Upper lobe of left lung (tissue), 6 donors: ENCODE measurements at regions not wholly inside any gene's neighbourhood (a gene's known extent, or its start where the extent isn't known, plus 50 kb on each side); places are given as distances from the start of the nearest gene placed in this dataset.

ENCODE experiments used
- ATAC-seq, 2 donors: fragments of 200-7000 bp; cut with Tn5 transposase; one replicate each; pipeline ENCODE4 v1.9.1; 2022; ENCODE audit warnings: mild to moderate bottlenecking in 2 of 2, moderate library complexity in 2 of 2; ENCODE audit not compliant: low FRiP score in 2 of 2
- DNase-seq, 2 donors: peaks; one replicate each; pipeline ENCODE4 v3.0.0-alpha.2; 2019 to 2020
- H3K27ac ChIP-seq, 4 donors: fragments of 200-600 bp; sonication (generic); one replicate each; pipeline ENCODE4 v1.5.1; 2016 to 2019
- H3K27me3 ChIP-seq, 4 donors: fragments of 200-600 bp; sonication (generic); one replicate each; pipeline ENCODE4 v1.5.1; 2017 to 2019
- H3K36me3 ChIP-seq, 4 donors: fragments of 200-600 bp; sonication (generic); one replicate each; pipeline ENCODE4 v1.5.1; 2016 to 2019
- H3K4me1 ChIP-seq, 4 donors: fragments of 200-600 bp; sonication (generic); one replicate each; pipeline ENCODE4 v1.5.1; 2018 to 2019
- H3K4me3 ChIP-seq, 4 donors: fragments of 200-600 bp; sonication (generic); one replicate each; pipeline ENCODE4 v1.5.1; 2017 to 2019; ENCODE audit warnings: mild to moderate bottlenecking in 2 of 4, moderate library complexity in 1 of 4
- H3K9me3 ChIP-seq, 4 donors: fragments of 200-600 bp; sonication (generic); one replicate each; pipeline ENCODE4 v1.5.1; 2018 to 2019
- CTCF ChIP-seq, 6 experiments: fragments of 450-650 bp in 4 of 6; fragments of 200-600 bp in 2 of 6; sonication (generic) in 2 of 6; IDR thresholded peaks; one replicate each; pipeline ENCODE4 v1.5.1; 2016 to 2019; ENCODE audit warnings: antibody characterized with exemption in 6 of 6
- EP300 ChIP-seq, 4 donors: sonication (generic); formaldehyde crosslinking; IDR thresholded peaks; one replicate each; pipeline ENCODE4 v1.5.1; 2017; ENCODE audit warnings: antibody characterized with exemption in 4 of 4, control low read depth in 2 of 4
- POLR2A ChIP-seq, 4 donors: fragments of 450-650 bp; IDR thresholded peaks; one replicate each; pipeline ENCODE4 v1.5.1; 2016 to 2017; ENCODE audit warnings: antibody characterized with exemption in 4 of 4, mild to moderate bottlenecking in 2 of 4
- POLR2AphosphoS5 ChIP-seq, 2 donors: sonication (generic); formaldehyde crosslinking; IDR thresholded peaks; one replicate each; pipeline ENCODE4 v1.5.1; 2017; ENCODE audit warnings: antibody characterized with exemption in 2 of 2
- WGBS, 2 donors: methylation state at CpG; one replicate each; pipeline ENCODE4 v1.1.5; 2017 to 2018; 5-methylcytosine and 5-hydroxymethylcytosine counted together
- donor health status: DM: no; HTN: no; CAD: no; lungs with moderate emphysema.
- donor health status: DM: no; HTN: yes; CAD: no; lungs with severe emphysema.

GRCh38 chr6:84442208-84442607 is 214.8 kb upstream of the CEP162 start:
- 88 to 90% methylated on average over 3 of the region's 3 CpGs for WGBS, 2 donors
- TF ChIP-seq EP300 (IDR thresholded peaks at IDR 0.05): no peak
- no peak for TF ChIP-seq POLR2AphosphoS5 (IDR thresholded peaks at IDR 0.05)
- no peak for TF ChIP-seq CTCF (IDR thresholded peaks at IDR 0.05)
- no peak for TF ChIP-seq POLR2A (IDR thresholded peaks at IDR 0.05)
- Histone ChIP-seq H3K36me3 (no peaks in the 10 kb centered on the region), H3K27me3 (no peaks in the 10 kb centered on the region), H3K4me3 (no peak overlapping the region), H3K4me1 (no peaks in the 10 kb centered on the region), H3K9me3 (no peaks in the 10 kb centered on the region), H3K27ac (no peak overlapping the region)
- DNase-seq (no peak), ATAC-seq (no peak)

GRCh38 chr6:84441456-84441855 is 214.0 kb upstream of the CEP162 start:
- ATAC-seq: no peak
- no peak for DNase-seq
- no peak for TF ChIP-seq POLR2AphosphoS5 (IDR thresholded peaks at IDR 0.05)
- no peak for TF ChIP-seq POLR2A (IDR thresholded peaks at IDR 0.05)
- TF ChIP-seq CTCF (IDR thresholded peaks at IDR 0.05): no peak
- no peak for TF ChIP-seq EP300 (IDR thresholded peaks at IDR 0.05)

GRCh38 chr6:84434550-84434949 is 207.1 kb upstream of the CEP162 start:
- DNase-seq: no peak
- TF ChIP-seq CTCF (IDR thresholded peaks at IDR 0.05) (no peak), POLR2A (IDR thresholded peaks at IDR 0.05) (no peak), EP300 (IDR thresholded peaks at IDR 0.05) (no peak), POLR2AphosphoS5 (IDR thresholded peaks at IDR 0.05) (no peak)
- Histone ChIP-seq H3K27me3 (no peaks in the 10 kb centered on the region), H3K27ac (no peak overlapping the region), H3K36me3 (no peaks in the 10 kb centered on the region), H3K9me3 (no peaks in the 10 kb centered on the region), H3K4me3 (no peak overlapping the region), H3K4me1 (no peaks in the 10 kb centered on the region)
- no peak for ATAC-seq
- WGBS, 2 donors: 54 to 67% methylated on average over 4 of the region's 4 CpGs

More at GRCh38 chr6:84441456-84441855, 214.0 kb upstream of the CEP162 start:
- H3K4me3 ChIP-seq: no peak overlapping the region
- H3K4me1 ChIP-seq: no peaks in the 10 kb centered on the region
- no peaks in the 10 kb centered on the region for H3K36me3 ChIP-seq
- H3K27ac ChIP-seq: no peak overlapping the region
- H3K27me3 ChIP-seq: no peaks in the 10 kb centered on the region
- WGBS, 2 donors: 83 to 86% methylated on average over 3 of the region's 3 CpGs
- no peaks in the 10 kb centered on the region for H3K9me3 ChIP-seq

GRCh38 chr6:84432619-84433018 is 205.2 kb upstream of the CEP162 start:
- ATAC-seq (no peak), DNase-seq (no peak)
- H3K9me3 ChIP-seq: no peaks in the 10 kb centered on the region
- H3K27me3 ChIP-seq: no peaks in the 10 kb centered on the region
- no peak for TF ChIP-seq POLR2AphosphoS5 (IDR thresholded peaks at IDR 0.05)
- no peak for TF ChIP-seq EP300 (IDR thresholded peaks at IDR 0.05)
- no peak for TF ChIP-seq POLR2A (IDR thresholded peaks at IDR 0.05)
- TF ChIP-seq CTCF (IDR thresholded peaks at IDR 0.05): no peak
- H3K4me3 ChIP-seq: no peak overlapping the region
- H3K27ac ChIP-seq: no peak overlapping the region
- H3K4me1 ChIP-seq: no peaks in the 10 kb centered on the region
- no peaks in the 10 kb centered on the region for H3K36me3 ChIP-seq

DNA sequence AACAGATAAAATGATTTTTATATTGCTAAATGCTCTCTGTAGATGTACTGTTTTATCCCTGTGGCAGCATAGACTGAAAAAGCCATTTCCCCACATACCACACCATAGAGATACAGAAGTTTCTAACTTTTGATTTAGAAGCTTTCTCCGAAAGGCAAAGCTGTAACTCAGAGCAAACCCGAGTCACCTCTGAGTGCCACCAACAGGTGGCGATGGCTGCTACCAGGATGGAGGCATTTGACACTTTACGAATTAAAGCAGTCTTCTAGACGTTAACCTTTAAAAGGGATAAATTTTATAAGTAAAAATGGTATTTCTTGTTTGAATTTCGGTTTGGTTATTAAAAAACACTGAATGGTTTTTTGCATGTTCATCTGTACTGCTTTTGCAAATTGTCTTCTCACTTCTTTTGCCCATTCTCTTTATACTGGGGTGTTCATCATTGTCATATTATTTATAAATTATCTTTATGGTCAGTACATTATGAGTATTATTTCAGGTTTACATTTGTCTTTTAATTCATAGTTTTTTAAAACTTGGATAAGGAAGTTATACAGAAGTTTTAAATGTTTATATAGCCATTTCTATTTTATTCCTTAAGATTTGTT is 201.0 kb upstream of the CEP162 start:
- ATAC-seq (peak in 1 of 2 donors; percentile 55), DNase-seq (peak in 1 of 2 donors; percentile 31)
- no peaks in the 10 kb centered on the region for H3K4me1 ChIP-seq
- H3K27ac ChIP-seq: no peak overlapping the region
- no peak overlapping the region for H3K4me3 ChIP-seq
- WGBS, 2 donors: 6 to 7% methylated on average over 6 of the region's 6 CpGs
- no peaks in the 10 kb centered on the region for H3K9me3 ChIP-seq
- H3K36me3 ChIP-seq: no peaks in the 10 kb centered on the region
- H3K27me3 ChIP-seq: no peaks in the 10 kb centered on the region
- TF ChIP-seq CTCF (IDR thresholded peaks at IDR 0.05): peak in 3 of 6 experiments; percentile 32 to 48 (median 40)
- TF ChIP-seq EP300 (IDR thresholded peaks at IDR 0.05): no peak
